Pancreas (tissue), 10 donors: ENCODE measurements at regions not wholly inside any gene's neighbourhood (a gene's known extent, or its start where the extent isn't known, plus 50 kb on each side); places are given as distances from the start of the nearest gene placed in this dataset.

ENCODE experiments used
- ATAC-seq, 4 donors: fragments of 200-7000 bp; cut with Tn5 transposase; one replicate each; pipeline versions ENCODE4 v1.8.0 to v1.9.1; 2020; ENCODE audit warnings: mild to moderate bottlenecking in 4 of 4, moderate library complexity in 4 of 4
- DNase-seq, 6 donors: peaks; one replicate each; pipeline ENCODE4 v3.0.0-alpha.2; 2020
- FAIRE-seq: peaks from 2 replicates; lab custom pipeline; 2012; peaks lifted over from hg19 to GRCh38; lab: Jason Lieb, UNC
- H3K27ac ChIP-seq, 4 donors: fragments of 200-600 bp; sonication (generic); 1 replicate in 3 of 4; 2 replicates in 1 of 4; pipeline versions ENCODE4 v1.5.0 to v1.8.0; 2020
- H3K27me3 ChIP-seq, 4 donors: fragments of 200-600 bp; one replicate each; pipeline ENCODE4 v1.8.0; 2021
- H3K36me3 ChIP-seq, 3 donors: fragments of 200-600 bp; sonication (generic) in 1 of 3; one replicate each; pipeline versions ENCODE4 v1.5.0 to v1.8.0; 2020 to 2021
- H3K4me1 ChIP-seq, 3 donors: fragments of 200-600 bp; one replicate each; pipeline ENCODE4 v1.8.0; 2021
- H3K4me3 ChIP-seq, 4 donors: fragments of 200-600 bp; sonication (generic) in 2 of 4; one replicate each; pipeline versions ENCODE4 v1.5.0 to v1.8.0; 2020 to 2021
- H3K9me3 ChIP-seq, 4 donors: fragments of 200-600 bp; one replicate each; pipeline ENCODE4 v1.8.0; 2021
- CTCF ChIP-seq, 4 donors: fragments of 200-600 bp; sonication (generic) in 3 of 4; IDR thresholded peaks; one replicate each; pipeline versions ENCODE4 v1.5.0 to v1.8.0; 2021; ENCODE audit warnings: antibody characterized with exemption in 4 of 4
- WGBS, 2 donors: extraction: QIAGEN DNeasy Blood & Tissue Kit; methylation state at CpG; one replicate each; pipeline ENCODE4 v1.1.7; 2013; 5-methylcytosine and 5-hydroxymethylcytosine counted together
- intact Hi-C, 3 donors: fragments of 100-400 bp; cut with DNase I; formaldehyde crosslinking; loops; one replicate each; pipeline versions ENCODE4 v1.11.1 to v1.14.2; 2022
- donor health status: healthy with polysubstance abuse.
- donor health status: DM: no; HTN: no; CAD: no; lungs with moderate emphysema.
- donor health status: DM: no; HTN: no; CAD: no.
- donor health status: control.
- donor health status: control.
- donor health status: Bipolar disorder and iron deficiency.
- donor health status: DM: yes; HTN: yes; CAD: no.
- donor health status: DM: no; HTN: no; CAD: no.
- donor health status: DM: no; HTN: no; CAD: no.
- donor health status: DM: yes; HTN: yes; CAD: no.

GRCh38 chr18:79629606-79630005, 50.0 kb upstream of the CTDP1 start:
- Histone ChIP-seq H3K9me3 (no peaks in the 10 kb centered on the region), H3K27ac (no peak overlapping the region), H3K36me3 (no peaks in the 10 kb centered on the region), H3K27me3 (peaks cover 0 to 3% (median 0%) of the 10 kb centered on the region in 4 donors), H3K4me1 (no peaks in the 10 kb centered on the region), H3K4me3 (no peak overlapping the region)
- intact Hi-C loops = no loop called here
- no peak for TF ChIP-seq CTCF (IDR thresholded peaks at IDR 0.05)
- DNase-seq (no peak), FAIRE-seq (no peak), ATAC-seq (no peak)
- WGBS, 2 donors = 20 to 26% methylated on average over 6 of the region's 6 CpGs
